Stomach (tissue), 4 donors: ENCODE measurements at regions not wholly inside any gene's neighbourhood (a gene's known extent, or its start where the extent isn't known, plus 50 kb on each side); places are given as distances from the start of the nearest gene placed in this dataset.

Experiments used
- CTCF ChIP-seq, 7 experiments: fragments of 450-650 bp in 4 of 7; fragments of 200-600 bp in 3 of 7; sonication (generic) in 3 of 7; IDR thresholded peaks; one replicate each; pipeline ENCODE4 v1.5.1; 2016 to 2019; ENCODE audit warnings: antibody characterized with exemption in 7 of 7, control low read depth in 2 of 7, mild to moderate bottlenecking in 1 of 7
- POLR2AphosphoS5 ChIP-seq, 3 donors: sonication (generic); formaldehyde crosslinking; IDR thresholded peaks; one replicate each; pipeline ENCODE4 v1.6.1; 2016; ENCODE audit warnings: antibody characterized with exemption in 3 of 3

DNA sequence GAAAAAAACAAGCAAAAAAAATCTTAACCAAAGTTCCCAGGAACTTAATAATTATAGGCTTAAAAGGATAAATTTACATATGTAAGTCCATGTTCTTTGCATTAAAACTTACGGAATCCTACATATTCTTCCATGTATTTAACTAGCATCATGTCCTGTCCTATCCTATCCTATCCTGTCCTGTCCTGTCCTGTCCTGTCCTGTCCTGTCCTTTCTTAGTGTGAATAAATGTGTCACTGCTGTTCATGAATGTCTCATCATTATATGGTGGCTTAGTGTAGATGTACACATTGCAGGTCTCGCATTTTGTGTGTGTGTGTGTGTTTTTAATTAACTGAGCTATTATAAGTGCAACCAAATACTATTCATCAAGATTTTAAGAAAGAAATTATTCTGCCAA is 90.0 kb downstream of the TMEM167A start:
- no peak for TF ChIP-seq CTCF (IDR thresholded peaks at IDR 0.05)
- TF ChIP-seq POLR2AphosphoS5 (IDR thresholded peaks at IDR 0.05), result no peak
